Ascending aorta (tissue), 2 donors: ENCODE measurements at regions not wholly inside any gene's neighbourhood (a gene's known extent, or its start where the extent isn't known, plus 50 kb on each side); places are given as distances from the start of the nearest gene placed in this dataset.
"Not testable (repeated sequence)": the region's sequence is repeated elsewhere in the genome, so short reads cannot be mapped to it uniquely, and the experiment has no call there.

ENCODE experiments used
- DNase-seq, 2 donors: peaks; one replicate each; pipeline ENCODE4 v3.0.0-alpha.2; 2019; ENCODE audit warnings: low spot score in 2 of 2
- H3K27ac ChIP-seq, 2 donors: fragments of 200-600 bp; sonication (generic); one replicate each; pipeline ENCODE4 v1.5.1; 2016 to 2017; ENCODE audit warnings: mild to moderate bottlenecking in 1 of 2
- H3K27me3 ChIP-seq: fragments of 200-600 bp; sonication (generic); one replicate; pipeline ENCODE4 v1.5.1; 2017
- H3K36me3 ChIP-seq, 2 donors: fragments of 200-600 bp; sonication (generic); one replicate each; pipeline ENCODE4 v1.5.1; 2016
- H3K4me1 ChIP-seq, 2 donors: fragments of 200-600 bp; sonication (generic); one replicate each; pipeline ENCODE4 v1.5.1; 2016 to 2017; ENCODE audit warnings: mild to moderate bottlenecking in 1 of 2
- H3K4me3 ChIP-seq, 2 donors: fragments of 200-600 bp; sonication (generic); one replicate each; pipeline ENCODE4 v1.5.1; 2016 to 2017; ENCODE audit warnings: mild to moderate bottlenecking in 1 of 2
- H3K9me3 ChIP-seq, 2 donors: fragments of 200-600 bp; sonication (generic); one replicate each; pipeline ENCODE4 v1.5.1; 2016
- intact Hi-C: fragments of 100-400 bp; cut with DNase I; formaldehyde crosslinking; loops from one replicate; pipeline ENCODE4 v1.15.1; 2023
- TF ChIP-seq, protein P1 (sequence below), 3 experiments: fragments of 200-600 bp in 2 of 3; fragments of 450-650 bp in 1 of 3; sonication (generic) in 2 of 3; IDR thresholded peaks; one replicate each; pipeline ENCODE4 v1.5.1; 2016 to 2019; ENCODE audit warnings: antibody characterized with exemption in 3 of 3, mild to moderate bottlenecking in 1 of 3, moderate library complexity in 1 of 3

DNA sequence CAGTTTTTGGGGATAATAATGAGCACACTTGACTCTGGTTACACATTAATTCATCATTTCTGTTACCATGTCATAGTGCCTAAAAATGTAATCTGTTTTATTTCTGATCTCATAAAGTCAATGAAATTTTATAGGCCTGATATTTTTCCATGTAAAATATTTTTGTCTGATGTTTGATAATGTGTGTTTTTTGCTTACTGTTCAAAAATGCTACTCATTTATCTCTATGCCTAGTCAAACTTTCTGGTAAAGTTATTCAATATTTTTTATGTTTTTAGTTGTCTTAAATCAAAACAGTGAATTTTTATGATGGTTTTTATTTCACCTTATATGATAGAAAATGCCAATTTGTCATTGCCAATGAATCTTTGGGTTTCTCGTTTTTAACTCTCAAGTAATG lies 147.0 kb downstream of the AHSP start:
- TF ChIP-seq, protein P1, sequence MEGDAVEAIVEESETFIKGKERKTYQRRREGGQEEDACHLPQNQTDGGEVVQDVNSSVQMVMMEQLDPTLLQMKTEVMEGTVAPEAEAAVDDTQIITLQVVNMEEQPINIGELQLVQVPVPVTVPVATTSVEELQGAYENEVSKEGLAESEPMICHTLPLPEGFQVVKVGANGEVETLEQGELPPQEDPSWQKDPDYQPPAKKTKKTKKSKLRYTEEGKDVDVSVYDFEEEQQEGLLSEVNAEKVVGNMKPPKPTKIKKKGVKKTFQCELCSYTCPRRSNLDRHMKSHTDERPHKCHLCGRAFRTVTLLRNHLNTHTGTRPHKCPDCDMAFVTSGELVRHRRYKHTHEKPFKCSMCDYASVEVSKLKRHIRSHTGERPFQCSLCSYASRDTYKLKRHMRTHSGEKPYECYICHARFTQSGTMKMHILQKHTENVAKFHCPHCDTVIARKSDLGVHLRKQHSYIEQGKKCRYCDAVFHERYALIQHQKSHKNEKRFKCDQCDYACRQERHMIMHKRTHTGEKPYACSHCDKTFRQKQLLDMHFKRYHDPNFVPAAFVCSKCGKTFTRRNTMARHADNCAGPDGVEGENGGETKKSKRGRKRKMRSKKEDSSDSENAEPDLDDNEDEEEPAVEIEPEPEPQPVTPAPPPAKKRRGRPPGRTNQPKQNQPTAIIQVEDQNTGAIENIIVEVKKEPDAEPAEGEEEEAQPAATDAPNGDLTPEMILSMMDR (IDR thresholded peaks at IDR 0.05), result no peak
- Histone ChIP-seq H3K27me3 (no peaks in the 10 kb centered on the region), H3K4me1 (no peaks in the 10 kb centered on the region), H3K9me3 (no peaks in the 10 kb centered on the region), H3K4me3 (no peak overlapping the region), H3K36me3 (no peaks in the 10 kb centered on the region), H3K27ac (no peak overlapping the region)
- intact Hi-C loops, result no loop called here
- DNase-seq, result no peak

DNA sequence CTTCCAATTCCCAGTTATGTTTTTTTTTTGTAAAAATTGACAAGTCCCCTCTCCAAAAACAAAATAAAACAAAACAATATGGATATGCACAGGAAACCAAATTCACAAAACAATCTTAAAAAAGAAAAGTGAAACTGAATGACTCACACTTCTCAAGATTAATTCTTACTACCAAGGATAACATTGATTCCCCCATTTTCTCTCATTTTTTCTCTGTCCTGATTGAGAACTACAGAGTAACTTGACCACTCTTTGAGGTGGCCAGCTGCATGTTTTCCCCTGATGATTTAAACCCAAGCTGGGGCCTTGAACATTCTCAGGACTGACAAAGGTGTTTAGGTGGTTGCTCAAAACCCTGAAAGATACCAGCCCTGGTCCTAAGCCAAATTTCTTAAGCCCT lies 149.0 kb downstream of the AHSP start:
- no peaks in the 10 kb centered on the region for H3K9me3 ChIP-seq
- H3K27ac ChIP-seq, result no peak overlapping the region
- intact Hi-C loops, result no loop called here
- H3K27me3 ChIP-seq, result no peaks in the 10 kb centered on the region
- TF ChIP-seq, protein P1 (IDR thresholded peaks at IDR 0.05), result no peak
- H3K36me3 ChIP-seq, result no peaks in the 10 kb centered on the region
- DNase-seq, result no peak
- H3K4me1 ChIP-seq, result no peaks in the 10 kb centered on the region
- H3K4me3 ChIP-seq, result no peak overlapping the region

DNA sequence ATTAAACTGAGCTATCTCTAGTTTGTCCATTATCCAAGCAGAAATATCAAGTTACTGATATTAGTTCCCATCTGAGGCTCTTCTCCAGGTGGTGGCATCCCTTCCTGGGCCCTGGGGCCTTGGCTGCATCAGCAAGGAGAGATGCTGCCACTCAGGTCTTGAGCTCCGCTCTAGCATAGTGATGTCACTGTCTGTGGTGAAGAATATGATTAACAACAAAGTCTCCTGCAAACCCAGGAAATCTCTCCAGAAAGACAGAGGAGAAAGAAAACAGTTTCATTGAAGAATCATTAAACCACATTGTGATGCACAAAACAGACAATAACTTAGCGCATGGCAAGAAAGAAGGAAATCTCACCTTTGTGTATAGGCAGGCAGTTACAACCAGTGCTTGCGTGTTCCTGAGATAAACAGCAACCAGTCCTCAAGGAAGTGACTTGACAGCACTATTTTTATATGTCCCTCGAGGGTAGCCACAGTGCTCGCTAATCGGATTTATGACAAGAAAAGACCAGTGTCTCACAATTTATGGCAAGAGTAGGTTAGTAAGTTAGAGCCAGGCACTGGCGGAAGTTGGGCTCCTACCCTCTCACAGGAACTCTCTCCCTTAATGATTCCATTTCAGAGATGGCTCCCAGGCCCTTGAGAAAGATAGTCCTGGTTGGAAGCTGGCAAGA lies 151.1 kb downstream of the AHSP start:
- Histone ChIP-seq H3K36me3 (no peaks in the 10 kb centered on the region), H3K4me1 (no peaks in the 10 kb centered on the region), H3K4me3 (no peak overlapping the region), H3K9me3 (no peaks in the 10 kb centered on the region), H3K27me3 (no peaks in the 10 kb centered on the region), H3K27ac (no peak overlapping the region)
- intact Hi-C loops, result no loop called here
- no peak for DNase-seq
- TF ChIP-seq, protein P1 (IDR thresholded peaks at IDR 0.05), result no peak

DNA sequence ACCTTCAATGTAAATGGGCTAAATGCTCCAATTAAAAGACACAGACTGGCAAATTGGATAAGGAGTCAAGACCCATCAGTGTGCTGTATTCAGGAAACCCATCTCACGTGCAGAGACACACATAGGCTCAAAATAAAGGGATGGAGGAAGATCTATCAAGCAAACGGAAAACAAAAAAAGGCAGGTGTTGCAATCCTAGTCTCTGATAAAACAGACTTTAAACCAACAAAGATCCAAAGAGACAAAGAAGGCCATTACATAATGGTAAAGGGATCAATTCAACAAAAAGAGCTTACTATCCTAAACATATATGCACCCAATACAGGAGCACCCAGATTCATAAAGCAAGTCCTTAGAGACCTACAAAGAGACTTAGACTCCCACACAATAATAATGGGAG lies 161.6 kb downstream of the AHSP start:
- H3K4me1 ChIP-seq, H3K4me3 ChIP-seq, H3K27ac ChIP-seq, DNase-seq, intact Hi-C loops, H3K9me3 ChIP-seq, H3K27me3 ChIP-seq, H3K36me3 ChIP-seq: not testable (repeated sequence)

DNA sequence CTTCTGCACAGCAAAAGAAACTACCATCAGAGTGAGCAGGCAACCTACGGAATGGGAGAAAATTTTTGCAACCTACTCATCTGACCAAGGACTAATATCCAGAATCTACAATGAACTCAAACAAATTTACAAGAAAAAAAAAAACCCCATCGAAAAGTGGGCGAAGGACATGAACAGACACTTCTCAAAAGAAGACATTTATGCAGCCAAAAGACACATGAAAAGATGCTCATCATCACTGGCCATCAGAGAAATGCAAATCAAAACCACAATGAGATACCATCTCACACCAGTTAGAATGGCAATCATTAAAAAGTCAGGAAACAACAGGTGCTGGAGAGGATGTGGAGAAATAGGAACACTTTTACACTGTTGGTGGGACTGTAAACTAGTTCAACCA lies 164.6 kb downstream of the AHSP start:
- H3K9me3 ChIP-seq, H3K27me3 ChIP-seq, H3K36me3 ChIP-seq, DNase-seq, intact Hi-C loops, H3K27ac ChIP-seq, H3K4me3 ChIP-seq, H3K4me1 ChIP-seq: not testable (repeated sequence)

DNA sequence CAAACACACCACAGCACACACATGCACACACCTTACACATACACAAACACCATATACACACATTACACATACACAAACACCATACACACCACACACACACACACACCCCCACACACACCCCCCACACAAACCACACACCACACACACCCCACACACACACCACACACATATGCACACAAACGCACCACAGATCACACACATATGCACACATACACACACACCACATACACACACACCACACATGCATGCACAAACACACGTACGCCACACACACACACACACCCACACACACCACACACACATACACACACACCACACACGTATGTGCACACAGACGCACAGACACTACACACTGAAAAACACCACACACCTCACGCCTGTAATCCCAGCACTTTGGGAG lies 166.0 kb downstream of the AHSP start:
- DNase-seq, result no peak
- TF ChIP-seq, protein P1 (IDR thresholded peaks at IDR 0.05), result no peak
- Histone ChIP-seq H3K9me3 (no peaks in the 10 kb centered on the region), H3K27me3 (no peaks in the 10 kb centered on the region), H3K36me3 (no peaks in the 10 kb centered on the region), H3K4me3 (no peak overlapping the region), H3K27ac (no peak overlapping the region), H3K4me1 (no peaks in the 10 kb centered on the region)
- intact Hi-C loops, result no loop called here

DNA sequence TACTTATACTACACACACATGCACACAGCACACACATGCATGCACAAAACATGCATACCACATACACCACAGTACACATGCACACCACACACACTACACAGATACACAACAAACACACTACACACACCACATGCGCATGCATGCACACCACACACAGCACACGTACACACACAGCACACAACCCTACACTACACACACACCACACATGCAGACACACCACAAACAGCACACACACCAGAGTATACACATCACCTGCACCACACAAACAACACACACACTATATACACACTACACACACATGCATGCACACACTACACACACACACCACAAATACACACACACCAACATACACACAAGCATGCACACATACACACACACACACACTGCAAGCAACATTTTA lies 166.8 kb downstream of the AHSP start:
- TF ChIP-seq, protein P1 (IDR thresholded peaks at IDR 0.05), result no peak
- intact Hi-C loops, result no loop called here
- H3K9me3 ChIP-seq, result no peaks in the 10 kb centered on the region
- no peaks in the 10 kb centered on the region for H3K36me3 ChIP-seq
- H3K27me3 ChIP-seq, result no peaks in the 10 kb centered on the region
- H3K4me1 ChIP-seq, result no peaks in the 10 kb centered on the region
- H3K4me3 ChIP-seq, result no peak overlapping the region
- H3K27ac ChIP-seq, result no peak overlapping the region
- no peak for DNase-seq
